K562 (cell line): ENCODE measurements at regions not wholly inside any gene's neighbourhood (a gene's known extent, or its start where the extent isn't known, plus 50 kb on each side); places are given as distances from the start of the nearest gene placed in this dataset.

ENCODE experiments used
- ATAC-seq: fragments of 200-7000 bp; cut with Tn5 transposase; 3 replicates; pipeline ENCODE4 v1.9.1; 2020; ENCODE audit warnings: moderate library complexity
- BruUV-seq: library from RNA; stranded (reverse); fragments of 400-500 nt; replicated peaks from 2 replicates; lab custom pipeline; 2021; lab: Mats Ljungman, UMichigan
- CTCF ChIA-PET: fragments of 300-600 bp; formaldehyde crosslinking; extraction: SDS; loops from one replicate; lab custom pipeline; 2021; ENCODE audit warnings: low intra/inter-chr PET ratio; lab: Yijun Ruan, JAX
- POLR2A ChIA-PET: fragments of 300-600, 350-650 bp; sonication (Branson Sonifier 250); formaldehyde crosslinking; extraction: SDS; loops from one replicate; lab custom pipeline; 2021; ENCODE audit warnings: antibody characterized with exemption, inconsistent platforms; lab: Yijun Ruan, JAX
- DNase-seq, 4 experiments: peaks; one replicate each; pipeline versions ENCODE4 v3.0.0 to v3.0.0-alpha.2; 2011 to 2018; ENCODE audit warnings: low spot score in 3 of 4, mixed read lengths in 3 of 4; ENCODE audit errors: extremely low read depth in 1 of 4
- FAIRE-seq: peaks from 2 replicates; lab custom pipeline; 2011; peaks lifted over from hg19 to GRCh38; lab: Jason Lieb, UNC
- H2AFZ ChIP-seq: 2 replicates; pipeline ENCODE4 v1.6.0; 2011; ENCODE audit warnings: low read depth, low read length, control low read depth, inconsistent platforms
- H3K27ac ChIP-seq: fragments of 200-600 bp; 3 replicates; pipeline ENCODE4 v1.8.0; 2011; ENCODE audit warnings: low read depth, mild to moderate bottlenecking, control low read depth, inconsistent platforms, low read length, moderate library complexity, mixed read lengths; ENCODE audit errors: extremely low read depth
- H3K27me3 ChIP-seq, 2 experiments: fragments of 300-600 bp in 1 of 2; 2 replicates in 1 of 2; 3 replicates in 1 of 2; pipeline versions ENCODE4 v1.6.0 to v1.8.0; 2011; ENCODE audit warnings: inconsistent platforms in 2 of 2, low read length in 2 of 2, mild to moderate bottlenecking in 1 of 2, mixed read lengths in 1 of 2, moderate library complexity in 1 of 2; ENCODE audit not compliant: control insufficient read depth in 2 of 2, insufficient read depth in 2 of 2
- H3K36me3 ChIP-seq: fragments of 300-600 bp; 3 replicates; pipeline ENCODE4 v1.8.0; 2011; ENCODE audit warnings: mild to moderate bottlenecking, low read length, inconsistent platforms; ENCODE audit not compliant: control insufficient read depth, insufficient read depth
- H3K4me1 ChIP-seq, 2 experiments: fragments of 200-600 bp in 1 of 2; replicated peaks in 1 of 2; 2 replicates in 1 of 2; 3 replicates in 1 of 2; pipeline versions ENCODE4 v1.5.1 to v1.8.0; 2011; ENCODE audit warnings: inconsistent platforms in 2 of 2, low read length in 2 of 2, mild to moderate bottlenecking in 1 of 2, mixed read lengths in 1 of 2, moderate library complexity in 1 of 2; ENCODE audit not compliant: control insufficient read depth in 2 of 2, insufficient read depth in 2 of 2
- H3K4me2 ChIP-seq: 2 replicates; pipeline ENCODE4 v1.6.1; 2011; ENCODE audit warnings: low read length, control low read depth, inconsistent platforms, mixed read lengths; ENCODE audit not compliant: insufficient read depth
- H3K4me3 ChIP-seq: fragments of 200-600 bp; sonication (generic), shearing (Covaris generic); 2 replicates; pipeline ENCODE4 v1.5.1; 2016; ENCODE audit warnings: control low read depth, inconsistent platforms
- H3K79me2 ChIP-seq: fragments of 200-600 bp; 3 replicates; pipeline ENCODE4 v1.8.0; 2011; ENCODE audit warnings: low read length, inconsistent platforms; ENCODE audit not compliant: control insufficient read depth, insufficient read depth
- H3K9ac ChIP-seq, 2 experiments: 2 replicates each; pipeline versions ENCODE4 v1.6.0 to v1.6.1; 2011; ENCODE audit warnings: low read depth in 2 of 2, low read length in 2 of 2, control low read depth in 1 of 2, inconsistent platforms in 1 of 2, mild to moderate bottlenecking in 1 of 2, mixed read lengths in 1 of 2; ENCODE audit not compliant: insufficient read depth in 1 of 2
- H3K9me1 ChIP-seq: one replicate; pipeline ENCODE4 v1.6.0; 2011; ENCODE audit warnings: inconsistent platforms, mild to moderate bottlenecking, low read length, moderate library complexity; ENCODE audit not compliant: control insufficient read depth, insufficient read depth
- H3K9me3 ChIP-seq: replicated peaks from 2 replicates; pipeline ENCODE4 v1.5.1; 2011; ENCODE audit warnings: low read depth, low read length, inconsistent platforms; ENCODE audit not compliant: control insufficient read depth, insufficient read depth
- H4K20me1 ChIP-seq: replicated peaks from 2 replicates; pipeline ENCODE4 v1.6.1; 2011; ENCODE audit warnings: low read length, inconsistent platforms, mixed read lengths; ENCODE audit not compliant: control insufficient read depth, insufficient read depth
- HNRNPLL ChIP-seq: fragments of 200-400 bp; formaldehyde crosslinking; IDR thresholded peaks from 2 replicates; pipeline ENCODE4 v1.6.1; 2017; ENCODE audit warnings: low read length, low read depth, mild to moderate bottlenecking; ENCODE audit not compliant: poor library complexity, severe bottlenecking
- ID3 ChIP-seq, 2 experiments: fragments of 250-450 bp in 1 of 2; fragments of 450-650 bp in 1 of 2; sonication (Bioruptor Pico) in 1 of 2; IDR thresholded peaks; 2 replicates each; pipeline versions ENCODE4 v1.6.1 to v1.8.0; 2016 to 2021; ENCODE audit warnings: mild to moderate bottlenecking in 2 of 2, moderate library complexity in 2 of 2, missing compliant biosample characterization in 1 of 2, missing genetic modification characterization in 1 of 2
- KHSRP ChIP-seq: fragments of 450-650 bp; IDR thresholded peaks from 2 replicates; pipeline ENCODE4 v1.6.1; 2017
- MAFF ChIP-seq: IDR thresholded peaks from 2 replicates; pipeline ENCODE4 v1.6.1; 2012; ENCODE audit warnings: low read length, improper control_type of control experiment
- NR2C2 ChIP-seq, 2 experiments: fragments of 200-800 bp in 1 of 2; sonication (Bioruptor generic) in 1 of 2; sonication (generic) in 1 of 2; formaldehyde crosslinking in 1 of 2; IDR thresholded peaks; 2 replicates each; pipeline versions ENCODE4 v1.6.1 to v1.8.0; 2016 to 2022; ENCODE audit warnings: mild to moderate bottlenecking in 1 of 2, missing compliant biosample characterization in 1 of 2, missing genetic modification characterization in 1 of 2, missing genetic modification reagents in 1 of 2
- PHF20 ChIP-seq: fragments of 450-650 bp; IDR thresholded peaks from 2 replicates; pipeline ENCODE4 v1.6.1; 2018; ENCODE audit not compliant: partially characterized antibody
- RFX7 ChIP-seq: fragments of 250-450 bp; sonication (Bioruptor Pico); IDR thresholded peaks from 2 replicates; pipeline ENCODE4 v1.5.1; 2021; ENCODE audit warnings: mild to moderate bottlenecking
- SMARCE1 ChIP-seq: fragments of 450-650 bp; IDR thresholded peaks from 2 replicates; pipeline ENCODE4 v1.7.1; 2016; ENCODE audit warnings: mild to moderate bottlenecking
- XRCC5 ChIP-seq: fragments of 200-400 bp; formaldehyde crosslinking; IDR thresholded peaks from 2 replicates; pipeline ENCODE4 v1.6.1; 2017; ENCODE audit warnings: low read depth, mild to moderate bottlenecking, low read length
- ZNF197 ChIP-seq: fragments of 200-800 bp; sonication (Bioruptor generic); IDR thresholded peaks from 2 replicates; pipeline ENCODE4 v1.6.1; 2016; ENCODE audit warnings: low read depth, missing genetic modification characterization, missing compliant biosample characterization
- WGBS: fragments of 100-300 bp; shearing (Covaris generic); methylation state at CpG from one replicate; pipeline ENCODE4 v1.1.6; 2016; ENCODE audit warnings: low coverage, mixed read lengths; ENCODE audit not compliant: insufficient coverage; ENCODE audit errors: missing lambda C conversion rate; 5-methylcytosine and 5-hydroxymethylcytosine counted together
- in situ Hi-C: fragments of 300-500 bp; cut with MboI; formaldehyde crosslinking; loops from 4 replicates; pipeline ENCODE4 v1.15.0; 2018; ENCODE audit warnings: inconsistent platforms, mixed read lengths
- intact Hi-C: fragments of 100-400 bp; cut with micrococcal nuclease; formaldehyde crosslinking; loops from 2 replicates; pipeline ENCODE4 v1.14.2; 2022

- POLR2A ChIA-PET: no interaction called here
- H3K79me2 ChIP-seq: no peaks in the 10 kb centered on the region
- DNase-seq: no peak
- FAIRE-seq: no peak
- no peak for TF ChIP-seq ZNF197 (CRISPR knock-in tag)
- no peak for TF ChIP-seq PHF20
- TF ChIP-seq XRCC5: no peak
- TF ChIP-seq ID3 (CRISPR knock-in tag; IDR thresholded peaks at IDR 0.05): no peak
- no peak for TF ChIP-seq ID3 (tag; IDR thresholded peaks at IDR 0.05)
- TF ChIP-seq RFX7 (CRISPR knock-in tag): no peak
- TF ChIP-seq MAFF: no peak
- TF ChIP-seq HNRNPLL: no peak
- no peak for TF ChIP-seq NR2C2 (CRISPR knock-in tag; IDR thresholded peaks at IDR 0.05)
- no peak for TF ChIP-seq NR2C2 (tag; IDR thresholded peaks at IDR 0.05)
- TF ChIP-seq SMARCE1: no peak
- no peak for TF ChIP-seq KHSRP
- TF ChIP-seq, all 486 proteins: peak for 0
- peaks cover 0 to 4% of the 10 kb centered on the region in 2 experiments; a peak in 1 of 5 replicates for H3K4me1 ChIP-seq
- no TSS peak for BruUV-seq
- 7% methylated on average over 3 of the region's 3 CpGs for WGBS
- no peaks in the 10 kb centered on the region for H3K36me3 ChIP-seq
- no peak overlapping the region for H3K27ac ChIP-seq
- no peak overlapping the region for H3K4me2 ChIP-seq
- H2AFZ ChIP-seq: no peak overlapping the region
- CTCF ChIA-PET: interaction anchor here (0.7 kb wide), 1 partner anchor 17 kb away, joined by 3 read pairs; no protein-coding TSS in a partner anchor
- in situ Hi-C loops (no loop called here), intact Hi-C loops (no loop called here)
- H3K4me3 ChIP-seq: no peak overlapping the region
- no peaks in the 10 kb centered on the region for H3K9me1 ChIP-seq
- ATAC-seq: no peak
- peaks cover 0 to 22% of the 10 kb centered on the region in 2 experiments; a peak in 1 of 5 replicates for H3K27me3 ChIP-seq
- no peak overlapping the region for H3K9ac ChIP-seq
- H4K20me1 ChIP-seq: no peaks in the 10 kb centered on the region
- H3K9me3 ChIP-seq: no peaks in the 10 kb centered on the region
Measured at GRCh38 chr10:25698638-25699037, 235.4 kb upstream of the MYO3A start.
